ENCODE measurements at regions not wholly inside any gene's neighbourhood (a gene's known extent, or its start where the extent isn't known, plus 50 kb on each side); places are given as distances from the start of the nearest gene placed in this dataset.

DNA sequence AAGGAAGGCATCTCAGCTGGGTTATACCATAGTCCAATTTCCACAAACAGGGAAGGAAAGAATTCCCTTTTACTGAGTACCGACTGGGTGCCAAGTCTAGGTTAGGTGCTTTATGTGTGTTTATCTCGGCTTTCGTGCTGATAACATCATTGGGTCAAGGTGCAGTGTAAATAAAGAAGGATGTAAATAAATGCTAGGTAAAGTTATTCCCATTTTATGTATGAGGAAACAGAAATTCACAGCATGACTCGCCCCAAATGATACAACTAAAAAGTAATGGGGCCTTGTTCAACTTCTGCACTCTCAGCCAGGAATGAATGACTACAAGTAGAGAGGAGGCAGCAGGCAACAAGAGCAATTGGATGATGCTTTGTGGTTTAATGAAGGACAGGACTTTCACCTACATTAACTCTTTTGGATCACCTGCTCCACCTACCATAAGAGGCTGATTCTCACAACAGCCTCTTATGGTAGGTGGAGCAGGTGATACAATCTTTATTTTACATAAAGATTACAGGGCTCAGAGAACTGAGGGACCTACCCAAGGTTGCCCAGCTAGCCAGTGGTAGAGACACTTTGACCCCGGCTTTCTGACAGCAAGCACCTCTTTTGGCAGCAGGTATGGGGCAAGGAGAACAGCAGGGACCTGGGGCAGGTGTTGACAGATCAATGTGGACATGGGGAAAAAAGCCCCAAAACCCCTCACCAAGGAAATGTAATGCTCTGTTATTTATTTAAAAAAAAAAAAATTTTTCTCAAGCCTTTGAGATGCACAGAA is 213.4 kb upstream of the NUDT4 start:
- DNase-seq (ENCODE audit: low read depth, low spot score), result no peak
- H3K9me3 ChIP-seq (ENCODE audit: low read depth, low read length), result no peaks in the 10 kb centered on the region
- no peak overlapping the region for H3K4me3 ChIP-seq
- no peak overlapping the region for H3K9ac ChIP-seq (ENCODE audit: insufficient read length)
- no peak overlapping the region for H3K27ac ChIP-seq
- TF ChIP-seq POLR2AphosphoS5 (IDR thresholded peaks at IDR 0.05; ENCODE audit: borderline replicate concordance, low read depth, low read length), result no peak
- no peak for TF ChIP-seq FOXP2 (optimal IDR thresholded peaks at IDR 0.05; ENCODE audit: control extremely low read depth, extremely low read length, insufficient read depth)
- H3K36me3 ChIP-seq (ENCODE audit: insufficient read depth, low read length), result no peaks in the 10 kb centered on the region

- no peak for DNase-seq (ENCODE audit: low read depth, low spot score)
- no peak for TF ChIP-seq FOXP2 (optimal IDR thresholded peaks at IDR 0.05; ENCODE audit: control extremely low read depth, extremely low read length, insufficient read depth)
- TF ChIP-seq POLR2AphosphoS5 (IDR thresholded peaks at IDR 0.05; ENCODE audit: borderline replicate concordance, low read depth, low read length), result no peak
- no peak for TF ChIP-seq EZH2 (IDR thresholded peaks at IDR 0.05)
- Histone ChIP-seq H3K36me3 (ENCODE audit: insufficient read depth, low read length) (no peaks in the 10 kb centered on the region), H3K4me3 (no peak overlapping the region), H3K9me3 (ENCODE audit: low read depth, low read length) (no peaks in the 10 kb centered on the region), H3K27ac (no peak overlapping the region), H3K9ac (ENCODE audit: insufficient read length) (no peak overlapping the region)
Measured at GRCh38 chr12:93165384-93165932, 212.3 kb upstream of the NUDT4 start.

- DNase-seq (ENCODE audit: low read depth, low spot score), result no peak
- no peak overlapping the region for H3K4me3 ChIP-seq
- no peaks in the 10 kb centered on the region for H3K36me3 ChIP-seq (ENCODE audit: insufficient read depth, low read length)
- no peak overlapping the region for H3K9ac ChIP-seq (ENCODE audit: insufficient read length)
- H3K27ac ChIP-seq, result no peak overlapping the region
- no peaks in the 10 kb centered on the region for H3K9me3 ChIP-seq (ENCODE audit: low read depth, low read length)
- TF ChIP-seq FOXP2 (optimal IDR thresholded peaks at IDR 0.05; ENCODE audit: control extremely low read depth, extremely low read length, insufficient read depth), result no peak
- TF ChIP-seq EZH2 (IDR thresholded peaks at IDR 0.05), result no peak
- no peak for TF ChIP-seq POLR2AphosphoS5 (IDR thresholded peaks at IDR 0.05; ENCODE audit: borderline replicate concordance, low read depth, low read length)
Measured at GRCh38 chr12:93166541-93167307, 211.0 kb upstream of the NUDT4 start.

- H3K9ac ChIP-seq (ENCODE audit: insufficient read length), result no peak overlapping the region
- no peak overlapping the region for H3K27ac ChIP-seq
- no peak overlapping the region for H3K4me3 ChIP-seq
- DNase-seq (ENCODE audit: low read depth, low spot score), result no peak
- no peaks in the 10 kb centered on the region for H3K9me3 ChIP-seq (ENCODE audit: low read depth, low read length)
- TF ChIP-seq FOXP2 (optimal IDR thresholded peaks at IDR 0.05; ENCODE audit: control extremely low read depth, extremely low read length, insufficient read depth), result no peak
- TF ChIP-seq POLR2AphosphoS5 (IDR thresholded peaks at IDR 0.05; ENCODE audit: borderline replicate concordance, low read depth, low read length), result no peak
- no peak for TF ChIP-seq EZH2 (IDR thresholded peaks at IDR 0.05)
- H3K36me3 ChIP-seq (ENCODE audit: insufficient read depth, low read length), result no peaks in the 10 kb centered on the region
Measured at GRCh38 chr12:93167331-93167730, 210.4 kb upstream of the NUDT4 start.

- Histone ChIP-seq H3K9ac (ENCODE audit: insufficient read length) (no peak overlapping the region), H3K4me3 (0 out of 2 replicates have a peak overlapping the region, but pooled peaks have one; percentile 23), H3K27ac (peak overlapping the region; percentile 58; the same call in 1 of the 2 replicates), H3K36me3 (ENCODE audit: insufficient read depth, low read length) (no peaks in the 10 kb centered on the region), H3K9me3 (ENCODE audit: low read depth, low read length) (no peaks in the 10 kb centered on the region)
- no peak for TF ChIP-seq EZH2 (IDR thresholded peaks at IDR 0.05)
- TF ChIP-seq POLR2AphosphoS5 (IDR thresholded peaks at IDR 0.05; ENCODE audit: borderline replicate concordance, low read depth, low read length), result no peak
- no peak for TF ChIP-seq FOXP2 (optimal IDR thresholded peaks at IDR 0.05; ENCODE audit: control extremely low read depth, extremely low read length, insufficient read depth)
- DNase-seq (ENCODE audit: low read depth, low spot score), result peak; percentile 40
Measured at GRCh38 chr12:93167841-93168492, 209.8 kb upstream of the NUDT4 start.

GRCh38 chr12:93168751-93169150 is 209.0 kb upstream of the NUDT4 start:
- TF ChIP-seq FOXP2 (optimal IDR thresholded peaks at IDR 0.05; ENCODE audit: control extremely low read depth, extremely low read length, insufficient read depth) (no peak), EZH2 (IDR thresholded peaks at IDR 0.05) (no peak), POLR2AphosphoS5 (IDR thresholded peaks at IDR 0.05; ENCODE audit: borderline replicate concordance, low read depth, low read length) (no peak)
- Histone ChIP-seq H3K27ac (0 out of 2 replicates have a peak overlapping the region, but pooled peaks have one; percentile 26), H3K9ac (ENCODE audit: insufficient read length) (no peak overlapping the region), H3K36me3 (ENCODE audit: insufficient read depth, low read length) (no peaks in the 10 kb centered on the region), H3K9me3 (ENCODE audit: low read depth, low read length) (no peaks in the 10 kb centered on the region), H3K4me3 (no peak overlapping the region)
- DNase-seq (ENCODE audit: low read depth, low spot score), result no peak

DNA sequence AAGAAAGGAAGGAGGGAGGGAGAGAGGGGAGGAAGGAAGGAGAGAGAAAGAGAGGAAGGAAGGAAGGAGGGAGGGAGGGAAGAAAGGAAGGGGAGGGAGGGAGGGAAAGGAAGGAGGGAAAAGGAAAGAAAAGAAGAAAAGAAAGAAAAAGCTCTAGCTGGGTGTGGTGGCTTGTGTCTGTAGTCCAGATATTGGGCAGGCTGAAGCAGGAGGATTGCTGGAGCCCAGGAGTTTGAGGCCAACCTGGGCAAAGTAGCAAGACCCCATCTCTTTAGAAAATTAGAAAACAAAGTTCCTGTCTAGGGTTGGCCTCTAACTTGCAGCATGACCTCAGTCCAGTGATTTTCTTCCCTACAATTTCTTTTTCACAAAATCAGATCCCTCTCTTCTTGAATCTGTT is 208.2 kb upstream of the NUDT4 start:
- Histone ChIP-seq H3K9me3 (ENCODE audit: low read depth, low read length) (no peaks in the 10 kb centered on the region), H3K9ac (ENCODE audit: insufficient read length) (no peak overlapping the region), H3K4me3 (no peak overlapping the region), H3K27ac (peak overlapping the region; percentile 14; the same call in 1 of the 2 replicates), H3K36me3 (ENCODE audit: insufficient read depth, low read length) (no peaks in the 10 kb centered on the region)
- TF ChIP-seq FOXP2 (optimal IDR thresholded peaks at IDR 0.05; ENCODE audit: control extremely low read depth, extremely low read length, insufficient read depth), result no peak
- no peak for TF ChIP-seq POLR2AphosphoS5 (IDR thresholded peaks at IDR 0.05; ENCODE audit: borderline replicate concordance, low read depth, low read length)
- TF ChIP-seq EZH2 (IDR thresholded peaks at IDR 0.05), result no peak
- no peak for DNase-seq (ENCODE audit: low read depth, low spot score)

DNA sequence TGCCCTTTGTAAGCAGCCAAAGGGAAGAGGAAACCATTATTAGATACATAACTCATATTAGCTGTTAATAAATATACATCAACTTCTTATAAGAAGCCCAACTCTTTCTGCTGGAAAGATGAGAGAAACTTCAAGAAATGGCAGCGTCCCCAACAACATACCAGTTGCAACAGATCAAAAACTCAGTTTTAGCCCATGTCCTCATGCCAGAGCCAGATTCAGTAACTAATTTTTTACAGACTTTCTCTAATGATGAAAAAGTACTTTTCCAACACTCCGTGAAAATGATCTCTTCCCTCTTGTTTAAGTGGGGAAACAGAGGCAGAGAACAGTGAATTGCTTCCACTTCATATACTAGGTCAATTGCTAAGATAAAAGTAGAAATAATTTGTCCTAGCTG is 206.8 kb upstream of the NUDT4 start:
- DNase-seq (ENCODE audit: low read depth, low spot score), result no peak
- Histone ChIP-seq H3K9me3 (ENCODE audit: low read depth, low read length) (no peaks in the 10 kb centered on the region), H3K4me3 (no peak overlapping the region), H3K36me3 (ENCODE audit: insufficient read depth, low read length) (no peaks in the 10 kb centered on the region), H3K9ac (ENCODE audit: insufficient read length) (no peak overlapping the region), H3K27ac (peak overlapping the region; percentile 66; the same call in 1 of the 2 replicates)
- TF ChIP-seq EZH2 (IDR thresholded peaks at IDR 0.05), result no peak
